ENCODE measurements at regions not wholly inside any gene's neighbourhood (a gene's known extent, or its start where the extent isn't known, plus 50 kb on each side); places are given as distances from the start of the nearest gene placed in this dataset.

DNA sequence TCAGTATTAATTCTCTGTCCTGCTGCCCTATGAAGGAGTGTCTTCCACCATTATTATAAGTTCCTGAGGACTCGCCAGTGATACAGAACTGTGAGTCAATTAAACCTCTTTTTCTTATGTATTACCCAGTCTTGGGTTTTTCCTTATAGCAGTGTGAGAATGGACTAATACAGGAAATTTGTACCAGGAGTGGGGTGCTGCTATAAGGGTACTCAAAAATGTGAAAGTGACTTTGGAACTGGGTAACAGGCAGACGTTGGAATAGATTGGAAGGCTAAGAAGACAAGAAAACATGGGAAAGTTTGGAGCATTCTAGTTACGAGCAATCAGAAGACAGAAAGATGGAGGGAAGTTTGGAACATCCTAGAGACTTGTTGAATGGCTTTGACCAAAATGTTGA, 616.7 kb upstream of the EPHA7 start:
- TF ChIP-seq, protein P1, sequence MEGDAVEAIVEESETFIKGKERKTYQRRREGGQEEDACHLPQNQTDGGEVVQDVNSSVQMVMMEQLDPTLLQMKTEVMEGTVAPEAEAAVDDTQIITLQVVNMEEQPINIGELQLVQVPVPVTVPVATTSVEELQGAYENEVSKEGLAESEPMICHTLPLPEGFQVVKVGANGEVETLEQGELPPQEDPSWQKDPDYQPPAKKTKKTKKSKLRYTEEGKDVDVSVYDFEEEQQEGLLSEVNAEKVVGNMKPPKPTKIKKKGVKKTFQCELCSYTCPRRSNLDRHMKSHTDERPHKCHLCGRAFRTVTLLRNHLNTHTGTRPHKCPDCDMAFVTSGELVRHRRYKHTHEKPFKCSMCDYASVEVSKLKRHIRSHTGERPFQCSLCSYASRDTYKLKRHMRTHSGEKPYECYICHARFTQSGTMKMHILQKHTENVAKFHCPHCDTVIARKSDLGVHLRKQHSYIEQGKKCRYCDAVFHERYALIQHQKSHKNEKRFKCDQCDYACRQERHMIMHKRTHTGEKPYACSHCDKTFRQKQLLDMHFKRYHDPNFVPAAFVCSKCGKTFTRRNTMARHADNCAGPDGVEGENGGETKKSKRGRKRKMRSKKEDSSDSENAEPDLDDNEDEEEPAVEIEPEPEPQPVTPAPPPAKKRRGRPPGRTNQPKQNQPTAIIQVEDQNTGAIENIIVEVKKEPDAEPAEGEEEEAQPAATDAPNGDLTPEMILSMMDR (IDR thresholded peaks at IDR 0.05): no peak
- TF ChIP-seq, protein P2, sequence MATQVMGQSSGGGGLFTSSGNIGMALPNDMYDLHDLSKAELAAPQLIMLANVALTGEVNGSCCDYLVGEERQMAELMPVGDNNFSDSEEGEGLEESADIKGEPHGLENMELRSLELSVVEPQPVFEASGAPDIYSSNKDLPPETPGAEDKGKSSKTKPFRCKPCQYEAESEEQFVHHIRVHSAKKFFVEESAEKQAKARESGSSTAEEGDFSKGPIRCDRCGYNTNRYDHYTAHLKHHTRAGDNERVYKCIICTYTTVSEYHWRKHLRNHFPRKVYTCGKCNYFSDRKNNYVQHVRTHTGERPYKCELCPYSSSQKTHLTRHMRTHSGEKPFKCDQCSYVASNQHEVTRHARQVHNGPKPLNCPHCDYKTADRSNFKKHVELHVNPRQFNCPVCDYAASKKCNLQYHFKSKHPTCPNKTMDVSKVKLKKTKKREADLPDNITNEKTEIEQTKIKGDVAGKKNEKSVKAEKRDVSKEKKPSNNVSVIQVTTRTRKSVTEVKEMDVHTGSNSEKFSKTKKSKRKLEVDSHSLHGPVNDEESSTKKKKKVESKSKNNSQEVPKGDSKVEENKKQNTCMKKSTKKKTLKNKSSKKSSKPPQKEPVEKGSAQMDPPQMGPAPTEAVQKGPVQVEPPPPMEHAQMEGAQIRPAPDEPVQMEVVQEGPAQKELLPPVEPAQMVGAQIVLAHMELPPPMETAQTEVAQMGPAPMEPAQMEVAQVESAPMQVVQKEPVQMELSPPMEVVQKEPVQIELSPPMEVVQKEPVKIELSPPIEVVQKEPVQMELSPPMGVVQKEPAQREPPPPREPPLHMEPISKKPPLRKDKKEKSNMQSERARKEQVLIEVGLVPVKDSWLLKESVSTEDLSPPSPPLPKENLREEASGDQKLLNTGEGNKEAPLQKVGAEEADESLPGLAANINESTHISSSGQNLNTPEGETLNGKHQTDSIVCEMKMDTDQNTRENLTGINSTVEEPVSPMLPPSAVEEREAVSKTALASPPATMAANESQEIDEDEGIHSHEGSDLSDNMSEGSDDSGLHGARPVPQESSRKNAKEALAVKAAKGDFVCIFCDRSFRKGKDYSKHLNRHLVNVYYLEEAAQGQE (IDR thresholded peaks at IDR 0.05; ENCODE audit: insufficient read depth in 1 of 2, low read depth in 2 of 2, low read length in 1 of 2): no peak
- no peak for TF ChIP-seq POLR2AphosphoS5 (IDR thresholded peaks at IDR 0.05; ENCODE audit: low read depth, low read length)
- TF ChIP-seq TCF7L2 (IDR thresholded peaks at IDR 0.05; ENCODE audit: low read depth, low read length): no peak
- no peak for TF ChIP-seq SIN3A (IDR thresholded peaks at IDR 0.05; ENCODE audit: borderline replicate concordance, insufficient read depth, low read depth, low read length)
